Memory B cell (primary cell): ENCODE measurements at regions not wholly inside any gene's neighbourhood (a gene's known extent, or its start where the extent isn't known, plus 50 kb on each side); places are given as distances from the start of the nearest gene placed in this dataset.
"Not testable (repeated sequence)": the region's sequence is repeated elsewhere in the genome, so short reads cannot be mapped to it uniquely, and the experiment has no call there.

ENCODE experiments used
- ATAC-seq: fragments of 150-1000 bp; cut with Tn5 transposase; 2 replicates; pipeline ENCODE4 v1.10.0; 2021; ENCODE audit warnings: low read depth, mild to moderate bottlenecking, moderate library complexity
- DNase-seq, 2 donors: peaks; one replicate each; pipeline ENCODE4 v3.0.0; 2022; ENCODE audit warnings: low spot score in 2 of 2
- H3K27ac Mint-ChIP-seq: one replicate; pipeline ENCODE4 v1.8.0; 2022; ENCODE audit warnings: mild to moderate bottlenecking, moderate library complexity, mixed read lengths
- H3K27me3 Mint-ChIP-seq: one replicate; pipeline ENCODE4 v1.8.0; 2022; ENCODE audit warnings: mixed read lengths
- H3K36me3 Mint-ChIP-seq: one replicate; pipeline ENCODE4 v1.8.0; 2022; ENCODE audit warnings: mild to moderate bottlenecking, mixed read lengths
- H3K4me1 Mint-ChIP-seq: one replicate; pipeline ENCODE4 v1.8.0; 2022; ENCODE audit warnings: mixed read lengths
- H3K4me3 Mint-ChIP-seq: one replicate; pipeline ENCODE4 v1.8.0; 2022; ENCODE audit warnings: mild to moderate bottlenecking, moderate library complexity, mixed read lengths
- H3K9me3 Mint-ChIP-seq: one replicate; pipeline ENCODE4 v1.8.0; 2022; ENCODE audit warnings: mixed read lengths

DNA sequence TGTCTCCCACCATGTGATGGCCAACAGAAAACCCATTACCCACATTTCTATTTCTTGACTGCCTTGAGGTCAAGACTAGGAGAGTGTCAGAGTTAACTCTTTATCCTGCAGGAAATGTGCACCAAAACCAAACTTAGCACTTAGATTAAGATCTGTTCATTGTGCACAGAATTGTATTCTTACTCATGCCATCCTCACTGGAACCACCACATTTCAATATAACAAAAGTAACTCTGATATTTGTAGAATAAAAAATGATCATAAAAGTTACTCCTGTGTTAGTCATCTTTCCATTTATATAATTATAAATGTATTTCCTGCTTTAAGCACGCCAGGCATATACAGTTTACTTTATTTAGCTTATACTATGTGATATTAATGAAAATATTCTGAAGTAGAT, 193.0 kb upstream of the DPYD start:
- H3K27ac Mint-ChIP-seq: no peak overlapping the region
- no peak overlapping the region for H3K4me3 Mint-ChIP-seq
- ATAC-seq (no peak), DNase-seq (no peak)
- H3K36me3 Mint-ChIP-seq: no peaks in the 10 kb centered on the region
- no peaks in the 10 kb centered on the region for H3K4me1 Mint-ChIP-seq
- peaks cover 2% of the 10 kb centered on the region for H3K9me3 Mint-ChIP-seq
- H3K27me3 Mint-ChIP-seq: no peaks in the 10 kb centered on the region

- DNase-seq (no peak), ATAC-seq (no peak)
- Mint-ChIP-seq H3K9me3 (peaks cover 8% of the 10 kb centered on the region), H3K27me3 (no peaks in the 10 kb centered on the region), H3K36me3 (no peaks in the 10 kb centered on the region), H3K4me1 (no peaks in the 10 kb centered on the region), H3K27ac (no peak overlapping the region), H3K4me3 (no peak overlapping the region)
Measured at GRCh38 chr1:98112626-98113025, 191.8 kb upstream of the DPYD start.

DNA sequence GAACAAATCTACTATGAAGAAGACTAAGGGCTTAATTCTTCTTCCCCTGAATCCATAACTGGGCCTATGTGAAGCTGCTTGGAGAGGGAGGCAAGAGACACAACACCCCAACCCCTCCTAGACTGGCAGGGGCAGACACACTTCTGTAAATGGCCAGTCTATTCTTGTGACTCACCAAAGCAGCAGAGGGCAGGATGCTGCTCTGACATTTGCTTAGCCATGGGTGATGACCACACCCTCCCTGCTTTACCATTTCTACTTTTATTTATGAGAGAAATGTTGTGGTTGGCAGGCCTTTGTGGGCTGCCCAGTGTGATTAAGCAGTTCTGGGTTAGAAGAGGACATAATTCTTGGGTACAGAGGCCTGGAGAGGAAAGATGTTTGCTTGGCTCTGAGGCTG, 189.8 kb upstream of the DPYD start:
- Mint-ChIP-seq H3K9me3 (peaks cover 12% of the 10 kb centered on the region), H3K27ac (no peak overlapping the region), H3K4me3 (no peak overlapping the region), H3K36me3 (no peaks in the 10 kb centered on the region), H3K27me3 (no peaks in the 10 kb centered on the region), H3K4me1 (no peaks in the 10 kb centered on the region)
- no peak for DNase-seq
- no peak for ATAC-seq

DNA sequence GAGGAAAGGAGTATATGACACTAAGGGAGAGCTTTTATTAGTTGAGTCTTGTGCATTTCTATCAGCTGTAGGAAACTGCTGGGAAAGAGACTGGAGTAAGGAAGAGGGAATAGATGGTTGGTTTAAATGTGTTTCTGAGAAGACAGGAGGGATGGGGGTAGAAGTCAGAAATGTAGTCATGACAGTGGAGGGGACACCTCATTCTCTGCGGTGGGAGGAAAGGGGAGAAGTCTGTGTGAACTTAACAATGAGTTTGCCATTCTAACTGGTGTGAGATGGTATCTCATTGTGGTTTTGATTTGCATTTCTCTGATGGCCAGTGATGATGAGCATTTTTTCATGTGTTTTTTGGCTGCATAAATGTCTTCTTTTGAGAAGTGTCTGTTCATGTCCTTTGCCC, 187.5 kb upstream of the DPYD start:
- not testable (repeated sequence) for ATAC-seq, H3K36me3 Mint-ChIP-seq, H3K4me1 Mint-ChIP-seq, DNase-seq, H3K27me3 Mint-ChIP-seq, H3K4me3 Mint-ChIP-seq, H3K27ac Mint-ChIP-seq
- H3K9me3 Mint-ChIP-seq: peaks cover 12% of the 10 kb centered on the region

- Mint-ChIP-seq H3K4me3 (no peak overlapping the region), H3K36me3 (no peaks in the 10 kb centered on the region), H3K9me3 (peaks cover 12% of the 10 kb centered on the region), H3K27me3 (no peaks in the 10 kb centered on the region), H3K4me1 (no peaks in the 10 kb centered on the region), H3K27ac (no peak overlapping the region)
- no peak for DNase-seq
- ATAC-seq: no peak
Measured at GRCh38 chr1:98107256-98107655, 186.4 kb upstream of the DPYD start.

DNA sequence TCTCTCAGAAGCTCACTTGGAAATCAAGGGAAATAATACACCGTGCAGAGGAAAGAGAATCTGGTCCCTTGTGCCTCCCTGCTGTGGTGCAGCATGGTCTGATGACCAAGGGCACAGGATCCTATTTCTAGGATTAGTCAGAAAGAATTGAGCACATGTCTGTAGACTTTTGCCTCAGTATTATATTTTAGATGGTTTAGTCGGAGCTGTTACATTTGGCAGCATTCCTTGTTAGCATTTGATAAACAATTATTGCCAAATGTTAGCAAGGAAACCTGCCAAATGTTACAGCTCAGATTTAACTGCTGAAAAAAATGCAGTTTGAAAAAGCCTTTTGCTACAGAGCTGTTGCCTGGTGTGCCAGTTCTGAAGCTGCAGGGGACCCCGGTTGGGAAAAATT, 183.5 kb upstream of the DPYD start:
- H3K4me1 Mint-ChIP-seq: no peaks in the 10 kb centered on the region
- no peaks in the 10 kb centered on the region for H3K27me3 Mint-ChIP-seq
- H3K27ac Mint-ChIP-seq: no peak overlapping the region
- no peak for DNase-seq
- no peak for ATAC-seq
- H3K4me3 Mint-ChIP-seq: no peak overlapping the region
- peaks cover 12% of the 10 kb centered on the region for H3K9me3 Mint-ChIP-seq
- no peaks in the 10 kb centered on the region for H3K36me3 Mint-ChIP-seq

DNA sequence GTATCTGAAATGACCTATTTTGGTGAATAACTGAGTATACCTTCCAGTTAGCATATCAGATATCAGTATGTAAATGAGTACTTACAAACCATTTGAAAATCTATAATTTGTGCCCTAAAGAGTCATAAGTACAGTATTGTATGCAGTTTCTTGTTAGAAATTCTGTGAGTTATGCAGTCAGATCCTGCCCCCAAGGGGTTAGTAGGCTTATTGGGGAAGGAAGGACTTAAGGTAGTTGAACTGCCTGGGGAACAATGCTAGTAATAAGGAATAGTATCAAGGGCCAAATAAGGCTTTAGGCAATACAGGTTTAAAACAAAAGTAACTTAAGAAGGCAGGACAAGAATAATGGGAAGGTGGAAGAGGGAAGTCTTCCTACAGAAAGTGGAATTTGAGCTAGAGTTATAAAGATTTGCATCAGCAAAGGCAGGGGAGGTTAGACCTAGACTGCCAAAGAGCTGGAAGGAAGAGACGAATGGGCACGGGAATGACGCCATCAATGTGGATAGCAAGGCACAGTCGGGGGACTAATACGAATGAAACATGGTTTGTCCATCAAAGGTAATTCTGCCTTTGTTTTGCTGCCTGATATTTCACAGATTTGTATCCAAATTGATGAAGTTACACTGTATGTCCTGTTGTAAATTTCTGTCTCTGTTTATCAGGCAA, 182.9 kb upstream of the DPYD start:
- Mint-ChIP-seq H3K27me3 (no peaks in the 10 kb centered on the region), H3K4me1 (no peaks in the 10 kb centered on the region), H3K9me3 (peaks cover 12% of the 10 kb centered on the region), H3K27ac (no peak overlapping the region), H3K4me3 (no peak overlapping the region), H3K36me3 (no peaks in the 10 kb centered on the region)
- ATAC-seq (no peak), DNase-seq (no peak)

GRCh38 chr1:98102345-98103030, 181.7 kb upstream of the DPYD start:
- DNase-seq (no peak), ATAC-seq (no peak)
- Mint-ChIP-seq H3K36me3 (no peaks in the 10 kb centered on the region), H3K27ac (no peak overlapping the region), H3K27me3 (no peaks in the 10 kb centered on the region), H3K9me3 (peaks cover 5% of the 10 kb centered on the region), H3K4me3 (no peak overlapping the region), H3K4me1 (no peaks in the 10 kb centered on the region)

DNA sequence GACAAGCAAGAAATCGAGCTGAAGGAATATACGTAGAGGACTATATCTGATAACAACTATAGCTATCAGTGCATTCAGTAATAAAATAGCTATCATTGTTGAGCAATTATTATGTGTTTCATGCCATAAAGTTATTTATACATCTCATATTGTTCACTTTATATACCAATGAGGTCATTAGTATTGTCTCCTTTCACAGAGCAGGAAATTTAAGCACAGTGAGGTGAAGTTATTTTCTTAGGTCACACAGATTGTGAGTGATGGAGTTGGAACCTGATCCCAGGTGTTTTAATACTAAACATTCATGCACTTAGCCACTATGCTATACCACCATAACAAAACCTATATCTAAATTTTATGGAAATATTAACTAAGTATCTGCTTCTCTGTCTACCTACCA, 180.5 kb upstream of the DPYD start:
- Mint-ChIP-seq H3K4me3 (no peak overlapping the region), H3K27ac (no peak overlapping the region), H3K36me3 (no peaks in the 10 kb centered on the region), H3K27me3 (no peaks in the 10 kb centered on the region), H3K4me1 (no peaks in the 10 kb centered on the region), H3K9me3 (peaks cover 1% of the 10 kb centered on the region)
- ATAC-seq: no peak
- no peak for DNase-seq

DNA sequence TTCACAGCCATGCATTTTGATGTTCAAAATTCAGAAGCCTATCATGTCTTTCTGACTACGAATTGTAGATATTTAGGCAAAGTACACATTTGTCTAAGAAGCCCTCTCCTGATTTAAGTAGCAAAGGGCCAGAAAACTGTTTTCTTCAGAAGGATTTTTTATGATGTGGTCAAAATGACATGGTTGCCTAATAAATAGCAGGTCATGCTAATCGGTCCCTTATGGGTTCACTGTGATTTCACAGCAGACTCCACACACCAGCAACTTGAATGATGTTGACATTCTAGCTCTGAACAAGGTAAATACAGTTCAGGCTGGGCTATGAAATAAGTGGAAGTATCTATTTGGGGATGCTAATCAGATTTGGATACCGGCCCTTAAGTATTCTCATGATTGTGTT, 178.7 kb upstream of the DPYD start:
- ATAC-seq (no peak), DNase-seq (no peak)
- Mint-ChIP-seq H3K27ac (no peak overlapping the region), H3K9me3 (no peaks in the 10 kb centered on the region), H3K4me3 (no peak overlapping the region), H3K4me1 (no peaks in the 10 kb centered on the region), H3K27me3 (no peaks in the 10 kb centered on the region), H3K36me3 (no peaks in the 10 kb centered on the region)

DNA sequence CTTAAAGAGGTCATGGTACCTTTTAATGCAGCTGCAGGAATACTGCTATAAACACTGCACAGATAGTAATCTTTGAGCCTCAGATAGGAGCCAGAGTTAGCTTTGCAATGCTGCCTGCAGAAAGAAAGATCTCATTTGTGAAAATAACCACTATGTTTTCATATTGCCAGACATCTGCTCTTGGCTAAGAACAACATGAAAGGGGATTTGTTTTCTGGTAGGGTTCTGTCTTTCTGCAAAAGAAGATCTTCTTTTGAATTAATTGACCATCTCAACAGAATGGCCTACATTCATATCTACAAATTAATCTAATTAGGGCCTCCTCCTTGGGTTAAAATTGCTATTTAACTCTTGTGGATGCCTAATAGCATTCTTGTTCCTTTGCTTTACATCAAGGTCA, 177.6 kb upstream of the DPYD start:
- Mint-ChIP-seq H3K27me3 (no peaks in the 10 kb centered on the region), H3K4me1 (no peaks in the 10 kb centered on the region), H3K27ac (no peak overlapping the region), H3K9me3 (no peaks in the 10 kb centered on the region), H3K36me3 (no peaks in the 10 kb centered on the region), H3K4me3 (no peak overlapping the region)
- DNase-seq (no peak), ATAC-seq (no peak)

DNA sequence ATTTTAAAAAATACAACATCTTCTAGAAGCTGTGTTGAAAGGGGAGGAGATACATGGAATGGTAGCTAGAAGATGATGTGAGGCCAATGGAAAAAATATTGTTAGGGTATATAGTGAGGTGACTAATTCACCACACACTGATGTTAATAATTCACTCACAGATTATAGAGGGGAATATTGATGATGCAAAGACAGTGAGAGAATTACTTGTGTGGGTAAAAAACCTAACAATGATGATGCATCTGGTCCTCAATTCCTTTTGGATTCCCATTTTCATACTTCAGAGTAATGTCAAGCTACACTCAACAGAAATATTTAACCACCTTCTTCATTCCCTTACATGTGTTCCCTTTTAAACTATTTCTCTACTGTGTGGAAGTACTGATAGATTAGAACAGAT, 169.5 kb upstream of the DPYD start:
- DNase-seq: no peak
- no peaks in the 10 kb centered on the region for H3K4me1 Mint-ChIP-seq
- H3K27ac Mint-ChIP-seq: no peak overlapping the region
- no peaks in the 10 kb centered on the region for H3K27me3 Mint-ChIP-seq
- ATAC-seq: no peak
- H3K4me3 Mint-ChIP-seq: no peak overlapping the region
- H3K36me3 Mint-ChIP-seq: no peaks in the 10 kb centered on the region
- H3K9me3 Mint-ChIP-seq: no peaks in the 10 kb centered on the region

GRCh38 chr1:98088381-98088780, 167.5 kb upstream of the DPYD start:
- Mint-ChIP-seq H3K4me3 (no peak overlapping the region), H3K9me3 (no peaks in the 10 kb centered on the region), H3K27ac (no peak overlapping the region), H3K27me3 (no peaks in the 10 kb centered on the region), H3K4me1 (no peaks in the 10 kb centered on the region), H3K36me3 (no peaks in the 10 kb centered on the region)
- DNase-seq (no peak), ATAC-seq (no peak)

DNA sequence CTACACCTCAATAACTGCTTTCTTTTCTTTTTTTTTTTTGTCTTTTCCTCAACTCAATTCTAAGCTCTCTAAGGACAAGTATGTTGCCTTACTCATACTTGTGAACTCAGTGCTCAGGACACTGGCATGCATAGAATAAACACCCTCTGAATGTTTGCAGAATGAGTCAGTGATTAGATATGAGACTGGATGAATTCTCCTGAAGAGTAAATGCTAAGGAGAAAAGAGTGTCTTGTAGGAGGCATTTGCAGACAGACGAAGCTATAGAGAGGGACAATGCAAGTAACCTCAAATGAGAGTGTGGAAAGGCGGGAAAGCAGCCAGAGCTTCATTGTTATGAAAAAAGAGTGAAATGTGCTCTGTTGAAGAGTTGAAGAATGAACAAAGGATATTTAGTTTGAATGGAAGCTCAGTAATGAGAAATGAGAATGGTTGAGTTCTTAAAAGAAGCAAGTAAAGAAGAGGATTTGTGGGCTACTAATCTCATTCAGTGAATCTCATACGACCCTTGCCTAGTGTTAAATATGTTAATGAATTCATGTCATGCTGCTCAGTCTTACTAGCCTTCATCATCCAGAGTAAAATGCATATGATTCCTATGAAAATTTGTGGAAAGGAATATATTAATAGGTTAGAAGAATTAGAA, 166.1 kb upstream of the DPYD start:
- Mint-ChIP-seq H3K4me3 (no peak overlapping the region), H3K9me3 (no peaks in the 10 kb centered on the region), H3K27ac (no peak overlapping the region), H3K36me3 (no peaks in the 10 kb centered on the region), H3K4me1 (no peaks in the 10 kb centered on the region), H3K27me3 (no peaks in the 10 kb centered on the region)
- ATAC-seq (no peak), DNase-seq (no peak)

- Mint-ChIP-seq H3K27ac (no peak overlapping the region), H3K27me3 (no peaks in the 10 kb centered on the region), H3K4me3 (no peak overlapping the region), H3K9me3 (no peaks in the 10 kb centered on the region), H3K4me1 (no peaks in the 10 kb centered on the region), H3K36me3 (no peaks in the 10 kb centered on the region)
- ATAC-seq (no peak), DNase-seq (no peak)
Measured at GRCh38 chr1:98086156-98086555, 165.3 kb upstream of the DPYD start.
